Loucy (cell line): ENCODE measurements at regions not wholly inside any gene's neighbourhood (a gene's known extent, or its start where the extent isn't known, plus 50 kb on each side); places are given as distances from the start of the nearest gene placed in this dataset.

Experiments used
- CTCF ChIP-seq: fragments of 200-600 bp; sonication (generic); conservative IDR thresholded peaks from 2 replicates; pipeline ENCODE4 v1.5.1; 2014; ENCODE audit warnings: mild to moderate bottlenecking, antibody characterized with exemption, low read length
- EZH2phosphoT487 ChIP-seq: fragments of 200-600 bp; IDR thresholded peaks from 2 replicates; pipeline ENCODE4 v1.6.1; 2018; ENCODE audit warnings: antibody characterized with exemption, mild to moderate bottlenecking, moderate library complexity, borderline replicate concordance

GRCh38 chr4:81679315-81679714, 207.6 kb upstream of the RASGEF1B start:
- TF ChIP-seq CTCF = no peak
- TF ChIP-seq EZH2phosphoT487 = no peak
